ENCODE measurements at regions not wholly inside any gene's neighbourhood (a gene's known extent, or its start where the extent isn't known, plus 50 kb on each side); places are given as distances from the start of the nearest gene placed in this dataset.

GRCh38 chr6:11437824-11438459, 99.6 kb upstream of the TMEM170B start:
- no peak overlapping the region for H3K4me3 ChIP-seq (ENCODE audit: low read length in 2 of 2)
- H3K4me1 ChIP-seq (ENCODE audit: control insufficient read depth, insufficient read depth, low read length) = no peaks in the 10 kb centered on the region
- H3K27ac ChIP-seq (ENCODE audit: low read length) = no peak overlapping the region
- H3K9me3 ChIP-seq (ENCODE audit: control insufficient read depth in 2 of 2, low read length in 2 of 2) = no peaks in the 10 kb centered on the region
- H3K27me3 ChIP-seq (ENCODE audit: control insufficient read depth in 1 of 2, insufficient read depth in 2 of 2, low read length in 2 of 2) = no peaks in the 10 kb centered on the region
- no peak overlapping the region for H3K9ac ChIP-seq (ENCODE audit: low read length in 2 of 2)
- no peaks in the 10 kb centered on the region for H3K36me3 ChIP-seq (ENCODE audit: control insufficient read depth in 2 of 2, insufficient read depth in 2 of 2, low read length in 2 of 2)

GRCh38 chr6:11436508-11437096, 100.9 kb upstream of the TMEM170B start:
- H3K9me3 ChIP-seq (ENCODE audit: control insufficient read depth in 2 of 2, low read length in 2 of 2) = no peaks in the 10 kb centered on the region
- no peak overlapping the region for H3K4me3 ChIP-seq (ENCODE audit: low read length in 2 of 2)
- no peak overlapping the region for H3K27ac ChIP-seq (ENCODE audit: low read length)
- H3K4me1 ChIP-seq (ENCODE audit: control insufficient read depth, insufficient read depth, low read length) = no peaks in the 10 kb centered on the region
- no peaks in the 10 kb centered on the region for H3K27me3 ChIP-seq (ENCODE audit: control insufficient read depth in 1 of 2, insufficient read depth in 2 of 2, low read length in 2 of 2)
- H3K9ac ChIP-seq (ENCODE audit: low read length in 2 of 2) = no peak overlapping the region
- no peaks in the 10 kb centered on the region for H3K36me3 ChIP-seq (ENCODE audit: control insufficient read depth in 2 of 2, insufficient read depth in 2 of 2, low read length in 2 of 2)

- no peaks in the 10 kb centered on the region for H3K36me3 ChIP-seq (ENCODE audit: control insufficient read depth in 2 of 2, insufficient read depth in 2 of 2, low read length in 2 of 2)
- H3K9ac ChIP-seq (ENCODE audit: low read length in 2 of 2) = no peak overlapping the region
- no peaks in the 10 kb centered on the region for H3K9me3 ChIP-seq (ENCODE audit: control insufficient read depth in 2 of 2, low read length in 2 of 2)
- H3K4me3 ChIP-seq (ENCODE audit: low read length in 2 of 2) = no peak overlapping the region
- no peaks in the 10 kb centered on the region for H3K27me3 ChIP-seq (ENCODE audit: control insufficient read depth in 1 of 2, insufficient read depth in 2 of 2, low read length in 2 of 2)
- no peak overlapping the region for H3K27ac ChIP-seq (ENCODE audit: low read length)
- H3K4me1 ChIP-seq (ENCODE audit: control insufficient read depth, insufficient read depth, low read length) = no peaks in the 10 kb centered on the region
Measured at GRCh38 chr6:11434565-11435326, 102.8 kb upstream of the TMEM170B start.

- Histone ChIP-seq H3K9ac (ENCODE audit: low read length in 2 of 2) (no peak overlapping the region), H3K36me3 (ENCODE audit: control insufficient read depth in 2 of 2, insufficient read depth in 2 of 2, low read length in 2 of 2) (no peaks in the 10 kb centered on the region), H3K27ac (ENCODE audit: low read length) (no peak overlapping the region), H3K27me3 (ENCODE audit: control insufficient read depth in 1 of 2, insufficient read depth in 2 of 2, low read length in 2 of 2) (no peaks in the 10 kb centered on the region), H3K9me3 (ENCODE audit: control insufficient read depth in 2 of 2, low read length in 2 of 2) (no peaks in the 10 kb centered on the region), H3K4me3 (ENCODE audit: low read length in 2 of 2) (no peak overlapping the region), H3K4me1 (ENCODE audit: control insufficient read depth, insufficient read depth, low read length) (no peaks in the 10 kb centered on the region)
Measured at GRCh38 chr6:11433860-11434259, 103.7 kb upstream of the TMEM170B start.

GRCh38 chr6:11432713-11433450, 104.7 kb upstream of the TMEM170B start:
- Histone ChIP-seq H3K4me1 (ENCODE audit: control insufficient read depth, insufficient read depth, low read length) (peaks cover 3% of the 10 kb centered on the region), H3K36me3 (ENCODE audit: control insufficient read depth in 2 of 2, insufficient read depth in 2 of 2, low read length in 2 of 2) (no peaks in the 10 kb centered on the region), H3K4me3 (ENCODE audit: low read length in 2 of 2) (no peak overlapping the region), H3K27me3 (ENCODE audit: control insufficient read depth in 1 of 2, insufficient read depth in 2 of 2, low read length in 2 of 2) (no peaks in the 10 kb centered on the region), H3K27ac (ENCODE audit: low read length) (no peak overlapping the region), H3K9ac (ENCODE audit: low read length in 2 of 2) (no peak overlapping the region), H3K9me3 (ENCODE audit: control insufficient read depth in 2 of 2, low read length in 2 of 2) (no peaks in the 10 kb centered on the region)

GRCh38 chr6:11432091-11432490, 105.5 kb upstream of the TMEM170B start:
- Histone ChIP-seq H3K4me1 (ENCODE audit: control insufficient read depth, insufficient read depth, low read length) (peaks cover 3% of the 10 kb centered on the region), H3K27me3 (ENCODE audit: control insufficient read depth in 1 of 2, insufficient read depth in 2 of 2, low read length in 2 of 2) (no peaks in the 10 kb centered on the region), H3K36me3 (ENCODE audit: control insufficient read depth in 2 of 2, insufficient read depth in 2 of 2, low read length in 2 of 2) (no peaks in the 10 kb centered on the region), H3K27ac (ENCODE audit: low read length) (no peak overlapping the region), H3K4me3 (ENCODE audit: low read length in 2 of 2) (no peak overlapping the region), H3K9ac (ENCODE audit: low read length in 2 of 2) (no peak overlapping the region), H3K9me3 (ENCODE audit: control insufficient read depth in 2 of 2, low read length in 2 of 2) (no peaks in the 10 kb centered on the region)

GRCh38 chr6:11431455-11431937, 106.1 kb upstream of the TMEM170B start:
- peaks cover 3% of the 10 kb centered on the region for H3K4me1 ChIP-seq (ENCODE audit: control insufficient read depth, insufficient read depth, low read length)
- H3K4me3 ChIP-seq (ENCODE audit: low read length in 2 of 2) = no peak overlapping the region
- no peaks in the 10 kb centered on the region for H3K36me3 ChIP-seq (ENCODE audit: control insufficient read depth in 2 of 2, insufficient read depth in 2 of 2, low read length in 2 of 2)
- H3K27ac ChIP-seq (ENCODE audit: low read length) = no peak overlapping the region
- H3K9ac ChIP-seq (ENCODE audit: low read length in 2 of 2) = no peak overlapping the region
- H3K27me3 ChIP-seq (ENCODE audit: control insufficient read depth in 1 of 2, insufficient read depth in 2 of 2, low read length in 2 of 2) = no peaks in the 10 kb centered on the region
- H3K9me3 ChIP-seq (ENCODE audit: control insufficient read depth in 2 of 2, low read length in 2 of 2) = no peaks in the 10 kb centered on the region

- no peaks in the 10 kb centered on the region for H3K9me3 ChIP-seq (ENCODE audit: control insufficient read depth in 2 of 2, low read length in 2 of 2)
- peaks cover 3% of the 10 kb centered on the region for H3K4me1 ChIP-seq (ENCODE audit: control insufficient read depth, insufficient read depth, low read length)
- no peak overlapping the region for H3K27ac ChIP-seq (ENCODE audit: low read length)
- no peaks in the 10 kb centered on the region for H3K36me3 ChIP-seq (ENCODE audit: control insufficient read depth in 2 of 2, insufficient read depth in 2 of 2, low read length in 2 of 2)
- H3K9ac ChIP-seq (ENCODE audit: low read length in 2 of 2) = no peak overlapping the region
- H3K4me3 ChIP-seq (ENCODE audit: low read length in 2 of 2) = no peak overlapping the region
- H3K27me3 ChIP-seq (ENCODE audit: control insufficient read depth in 1 of 2, insufficient read depth in 2 of 2, low read length in 2 of 2) = no peaks in the 10 kb centered on the region
Measured at GRCh38 chr6:11430036-11430435, 107.5 kb upstream of the TMEM170B start.

- no peak overlapping the region for H3K9ac ChIP-seq (ENCODE audit: low read length in 2 of 2)
- no peaks in the 10 kb centered on the region for H3K9me3 ChIP-seq (ENCODE audit: control insufficient read depth in 2 of 2, low read length in 2 of 2)
- peaks cover 3% of the 10 kb centered on the region for H3K4me1 ChIP-seq (ENCODE audit: control insufficient read depth, insufficient read depth, low read length)
- no peak overlapping the region for H3K27ac ChIP-seq (ENCODE audit: low read length)
- no peaks in the 10 kb centered on the region for H3K27me3 ChIP-seq (ENCODE audit: control insufficient read depth in 1 of 2, insufficient read depth in 2 of 2, low read length in 2 of 2)
- H3K4me3 ChIP-seq (ENCODE audit: low read length in 2 of 2) = no peak overlapping the region
- no peaks in the 10 kb centered on the region for H3K36me3 ChIP-seq (ENCODE audit: control insufficient read depth in 2 of 2, insufficient read depth in 2 of 2, low read length in 2 of 2)
Measured at GRCh38 chr6:11429577-11429976, 108.0 kb upstream of the TMEM170B start.

- Histone ChIP-seq H3K4me1 (ENCODE audit: control insufficient read depth, insufficient read depth, low read length) (peaks cover 3% of the 10 kb centered on the region), H3K36me3 (ENCODE audit: control insufficient read depth in 2 of 2, insufficient read depth in 2 of 2, low read length in 2 of 2) (no peaks in the 10 kb centered on the region), H3K27me3 (ENCODE audit: control insufficient read depth in 1 of 2, insufficient read depth in 2 of 2, low read length in 2 of 2) (no peaks in the 10 kb centered on the region), H3K9ac (ENCODE audit: low read length in 2 of 2) (no peak overlapping the region), H3K27ac (ENCODE audit: low read length) (no peak overlapping the region), H3K4me3 (ENCODE audit: low read length in 2 of 2) (no peak overlapping the region), H3K9me3 (ENCODE audit: control insufficient read depth in 2 of 2, low read length in 2 of 2) (no peaks in the 10 kb centered on the region)
Measured at GRCh38 chr6:11428895-11429294, 108.7 kb upstream of the TMEM170B start.
